ENCODE measurements at regions not wholly inside any gene's neighbourhood (a gene's known extent, or its start where the extent isn't known, plus 50 kb on each side); places are given as distances from the start of the nearest gene placed in this dataset.

DNA sequence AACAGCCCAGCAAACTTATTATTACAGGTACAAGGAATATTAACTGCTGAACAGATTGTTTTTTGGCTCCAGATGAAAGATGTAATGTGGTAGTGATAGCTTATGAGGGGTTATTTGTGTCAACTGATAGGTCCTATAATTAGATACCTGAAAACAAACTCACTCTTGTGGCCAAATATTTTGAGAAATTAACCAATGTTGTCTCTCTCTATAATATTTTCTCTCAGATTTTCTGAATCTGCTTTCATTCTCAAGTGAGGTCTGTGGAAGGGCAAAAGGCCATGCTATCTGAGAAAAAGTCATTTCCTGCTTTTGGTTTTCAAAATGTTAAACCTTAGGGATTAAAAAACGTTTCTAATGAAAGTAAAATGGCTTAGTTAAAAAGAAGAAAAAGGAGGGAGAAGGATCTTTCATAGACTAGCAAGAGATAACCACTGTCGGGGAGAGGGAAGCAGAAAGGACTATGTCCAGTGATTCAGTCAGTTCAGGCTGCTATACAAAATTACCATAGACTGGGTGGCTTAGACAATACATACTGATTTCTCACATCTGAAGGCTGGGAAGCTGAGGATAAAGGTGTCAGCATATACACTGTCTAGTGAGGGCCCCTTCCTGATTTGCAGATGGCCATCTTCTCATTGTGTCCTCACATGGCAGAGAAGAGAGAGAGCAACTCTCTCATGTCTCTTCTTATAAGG, 277.5 kb upstream of the P2RY1 start:
- TF ChIP-seq, protein P1, sequence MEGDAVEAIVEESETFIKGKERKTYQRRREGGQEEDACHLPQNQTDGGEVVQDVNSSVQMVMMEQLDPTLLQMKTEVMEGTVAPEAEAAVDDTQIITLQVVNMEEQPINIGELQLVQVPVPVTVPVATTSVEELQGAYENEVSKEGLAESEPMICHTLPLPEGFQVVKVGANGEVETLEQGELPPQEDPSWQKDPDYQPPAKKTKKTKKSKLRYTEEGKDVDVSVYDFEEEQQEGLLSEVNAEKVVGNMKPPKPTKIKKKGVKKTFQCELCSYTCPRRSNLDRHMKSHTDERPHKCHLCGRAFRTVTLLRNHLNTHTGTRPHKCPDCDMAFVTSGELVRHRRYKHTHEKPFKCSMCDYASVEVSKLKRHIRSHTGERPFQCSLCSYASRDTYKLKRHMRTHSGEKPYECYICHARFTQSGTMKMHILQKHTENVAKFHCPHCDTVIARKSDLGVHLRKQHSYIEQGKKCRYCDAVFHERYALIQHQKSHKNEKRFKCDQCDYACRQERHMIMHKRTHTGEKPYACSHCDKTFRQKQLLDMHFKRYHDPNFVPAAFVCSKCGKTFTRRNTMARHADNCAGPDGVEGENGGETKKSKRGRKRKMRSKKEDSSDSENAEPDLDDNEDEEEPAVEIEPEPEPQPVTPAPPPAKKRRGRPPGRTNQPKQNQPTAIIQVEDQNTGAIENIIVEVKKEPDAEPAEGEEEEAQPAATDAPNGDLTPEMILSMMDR (IDR thresholded peaks at IDR 0.05) = no peak
- no peak for TF ChIP-seq POLR2A (IDR thresholded peaks at IDR 0.05)

Measured in thyroid gland (tissue), 4 donors.